ENCODE measurements at regions not wholly inside any gene's neighbourhood (a gene's known extent, or its start where the extent isn't known, plus 50 kb on each side); places are given as distances from the start of the nearest gene placed in this dataset.
"Not testable (repeated sequence)": the region's sequence is repeated elsewhere in the genome, so short reads cannot be mapped to it uniquely, and the experiment has no call there.

DNA sequence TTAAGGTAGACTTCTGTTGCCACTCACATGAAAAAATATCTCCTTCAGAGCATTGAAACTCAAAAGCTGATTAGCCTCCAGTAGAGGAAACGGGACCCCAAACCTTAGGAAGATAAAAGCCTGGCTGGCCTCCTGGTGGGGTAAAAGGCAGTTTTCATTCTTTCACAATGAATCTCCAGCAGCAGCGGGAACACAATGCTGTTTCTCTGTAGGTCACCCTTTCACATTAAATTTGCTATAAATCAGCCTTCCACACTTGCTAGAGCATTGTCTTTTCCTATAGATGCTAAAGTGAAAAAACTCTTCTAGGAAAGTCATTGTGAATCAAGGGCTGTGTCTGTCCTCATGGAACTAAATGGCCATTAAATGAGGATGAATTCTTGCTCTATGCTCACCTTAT, 207.3 kb upstream of the MAGEB2 start:
- no peak overlapping the region for H3K27ac Mint-ChIP-seq
- no peaks in the 10 kb centered on the region for H3K27me3 Mint-ChIP-seq
- intact Hi-C loops (cut with micrococcal nuclease): no loop called here
- CTCF ChIA-PET: no interaction called here
- no peak overlapping the region for H3K4me3 Mint-ChIP-seq
- no peaks in the 10 kb centered on the region for H3K4me1 Mint-ChIP-seq
- TF ChIP-seq, protein P1, sequence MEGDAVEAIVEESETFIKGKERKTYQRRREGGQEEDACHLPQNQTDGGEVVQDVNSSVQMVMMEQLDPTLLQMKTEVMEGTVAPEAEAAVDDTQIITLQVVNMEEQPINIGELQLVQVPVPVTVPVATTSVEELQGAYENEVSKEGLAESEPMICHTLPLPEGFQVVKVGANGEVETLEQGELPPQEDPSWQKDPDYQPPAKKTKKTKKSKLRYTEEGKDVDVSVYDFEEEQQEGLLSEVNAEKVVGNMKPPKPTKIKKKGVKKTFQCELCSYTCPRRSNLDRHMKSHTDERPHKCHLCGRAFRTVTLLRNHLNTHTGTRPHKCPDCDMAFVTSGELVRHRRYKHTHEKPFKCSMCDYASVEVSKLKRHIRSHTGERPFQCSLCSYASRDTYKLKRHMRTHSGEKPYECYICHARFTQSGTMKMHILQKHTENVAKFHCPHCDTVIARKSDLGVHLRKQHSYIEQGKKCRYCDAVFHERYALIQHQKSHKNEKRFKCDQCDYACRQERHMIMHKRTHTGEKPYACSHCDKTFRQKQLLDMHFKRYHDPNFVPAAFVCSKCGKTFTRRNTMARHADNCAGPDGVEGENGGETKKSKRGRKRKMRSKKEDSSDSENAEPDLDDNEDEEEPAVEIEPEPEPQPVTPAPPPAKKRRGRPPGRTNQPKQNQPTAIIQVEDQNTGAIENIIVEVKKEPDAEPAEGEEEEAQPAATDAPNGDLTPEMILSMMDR (IDR thresholded peaks at IDR 0.05): no peak
- no peaks in the 10 kb centered on the region for H3K36me3 Mint-ChIP-seq (ENCODE audit: low read depth)
- ATAC-seq (ENCODE audit: low read depth): no peak
- POLR2A ChIA-PET: no interaction called here
- H3K9me3 Mint-ChIP-seq: no peaks in the 10 kb centered on the region
- DNase-seq: no peak

- H3K27me3 Mint-ChIP-seq: no peaks in the 10 kb centered on the region
- CTCF ChIA-PET: no interaction called here
- no peaks in the 10 kb centered on the region for H3K9me3 Mint-ChIP-seq
- no peaks in the 10 kb centered on the region for H3K4me1 Mint-ChIP-seq
- H3K4me3 Mint-ChIP-seq: no peak overlapping the region
- intact Hi-C loops (cut with micrococcal nuclease): no loop called here
- POLR2A ChIA-PET: no interaction called here
- ATAC-seq (ENCODE audit: low read depth): no peak
- no peak overlapping the region for H3K27ac Mint-ChIP-seq
- no peak for DNase-seq
- no peaks in the 10 kb centered on the region for H3K36me3 Mint-ChIP-seq (ENCODE audit: low read depth)
- TF ChIP-seq, protein P1 (IDR thresholded peaks at IDR 0.05): no peak
Measured at GRCh38 chrX:30010471-30010870, 204.9 kb upstream of the MAGEB2 start.

- ATAC-seq (ENCODE audit: low read depth) (no peak), DNase-seq (no peak)
- H3K4me3 Mint-ChIP-seq: no peak overlapping the region
- CTCF ChIA-PET: no interaction called here
- H3K27me3 Mint-ChIP-seq: no peaks in the 10 kb centered on the region
- TF ChIP-seq, protein P1 (IDR thresholded peaks at IDR 0.05): no peak
- H3K36me3 Mint-ChIP-seq (ENCODE audit: low read depth): no peaks in the 10 kb centered on the region
- H3K27ac Mint-ChIP-seq: no peak overlapping the region
- H3K4me1 Mint-ChIP-seq: no peaks in the 10 kb centered on the region
- intact Hi-C loops (cut with micrococcal nuclease): no loop called here
- H3K9me3 Mint-ChIP-seq: no peaks in the 10 kb centered on the region
- POLR2A ChIA-PET: no interaction called here
Measured at GRCh38 chrX:30015440-30015839, 199.9 kb upstream of the MAGEB2 start.

DNA sequence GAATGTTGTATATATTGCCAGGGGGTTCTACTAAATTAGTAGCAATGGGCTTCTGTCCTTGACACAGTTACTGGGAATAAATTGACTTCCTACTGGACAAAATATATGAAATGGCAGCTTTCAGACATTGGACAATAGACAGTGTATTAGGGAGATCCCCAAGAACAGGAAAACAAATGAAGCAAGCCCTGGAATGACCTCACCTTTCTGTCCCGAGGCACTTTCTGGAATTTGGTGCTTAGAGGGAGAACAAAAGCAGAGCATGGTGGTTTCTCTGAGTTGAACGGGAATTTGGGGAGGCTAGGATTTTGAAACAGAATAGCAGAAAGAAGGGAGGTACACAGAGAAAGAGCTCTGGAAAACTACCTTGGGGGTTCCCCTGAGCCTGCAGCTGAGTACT, 187.7 kb upstream of the MAGEB2 start:
- intact Hi-C loops (cut with micrococcal nuclease): no loop called here
- TF ChIP-seq, protein P1 (IDR thresholded peaks at IDR 0.05): no peak
- no peak for DNase-seq
- no peak for ATAC-seq (ENCODE audit: low read depth)
- CTCF ChIA-PET: no interaction called here
- Mint-ChIP-seq H3K4me3 (no peak overlapping the region), H3K36me3 (ENCODE audit: low read depth) (no peaks in the 10 kb centered on the region), H3K9me3 (no peaks in the 10 kb centered on the region), H3K27me3 (no peaks in the 10 kb centered on the region), H3K27ac (no peak overlapping the region), H3K4me1 (no peaks in the 10 kb centered on the region)
- POLR2A ChIA-PET: no interaction called here

DNA sequence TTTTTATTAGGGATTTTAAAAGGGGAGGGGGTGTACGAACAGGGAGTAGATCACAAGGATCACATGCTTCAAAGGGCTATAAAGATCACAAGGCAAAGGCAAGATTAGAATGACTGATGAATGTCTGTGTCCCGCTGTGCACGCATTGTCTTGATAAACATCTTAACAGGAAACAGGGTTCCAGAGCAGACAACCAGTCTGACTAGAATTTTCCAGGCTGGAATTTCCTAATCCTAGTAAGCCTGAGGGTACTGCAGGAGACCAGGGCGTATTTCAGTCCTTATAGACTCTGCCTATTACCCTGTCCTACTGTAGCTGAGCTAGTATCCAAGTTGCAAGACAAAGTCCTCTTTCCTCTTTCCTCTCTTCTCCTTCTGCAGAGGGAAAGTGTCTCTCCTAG, 179.0 kb upstream of the MAGEB2 start:
- H3K36me3 Mint-ChIP-seq (ENCODE audit: low read depth); H3K27me3 Mint-ChIP-seq; intact Hi-C loops (cut with micrococcal nuclease); H3K4me3 Mint-ChIP-seq; H3K9me3 Mint-ChIP-seq; POLR2A ChIA-PET; DNase-seq; H3K27ac Mint-ChIP-seq; H3K4me1 Mint-ChIP-seq; ATAC-seq (ENCODE audit: low read depth); CTCF ChIA-PET: not testable (repeated sequence)

DNA sequence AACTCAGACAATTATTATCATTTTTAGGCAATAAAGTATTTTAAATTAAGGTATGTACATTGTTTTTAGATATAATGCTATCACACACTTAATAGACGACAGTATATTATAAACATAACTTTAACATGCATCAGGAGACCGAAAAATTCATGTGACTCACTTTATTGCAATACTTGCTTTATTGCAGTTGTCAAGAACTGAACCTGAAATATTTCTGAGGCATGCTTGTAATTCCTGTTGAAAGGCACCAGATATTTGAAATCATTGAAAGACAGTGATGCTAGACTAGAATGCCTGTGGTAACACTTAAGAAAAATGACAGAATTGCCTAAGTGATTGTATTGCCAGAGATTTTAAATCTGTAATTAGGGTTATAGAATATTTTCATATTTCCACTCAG, 175.6 kb upstream of the MAGEB2 start:
- H3K27me3 Mint-ChIP-seq: no peaks in the 10 kb centered on the region
- H3K27ac Mint-ChIP-seq: no peak overlapping the region
- ChIA-PET CTCF (no interaction called here), POLR2A (no interaction called here)
- TF ChIP-seq, protein P1 (IDR thresholded peaks at IDR 0.05): no peak
- H3K36me3 Mint-ChIP-seq (ENCODE audit: low read depth): no peaks in the 10 kb centered on the region
- DNase-seq: no peak
- H3K4me3 Mint-ChIP-seq: no peak overlapping the region
- no peak for ATAC-seq (ENCODE audit: low read depth)
- intact Hi-C loops (cut with micrococcal nuclease): no loop called here
- no peaks in the 10 kb centered on the region for H3K4me1 Mint-ChIP-seq
- H3K9me3 Mint-ChIP-seq: no peaks in the 10 kb centered on the region

All from activated B cell treated with CpG ODN at 0.5 μM for 24 hours (primary cell).